HG03039 (cell line): ENCODE measurements at regions not wholly inside any gene's neighbourhood (a gene's known extent, or its start where the extent isn't known, plus 50 kb on each side); places are given as distances from the start of the nearest gene placed in this dataset.
"Not testable (repeated sequence)": the region's sequence is repeated elsewhere in the genome, so short reads cannot be mapped to it uniquely, and the experiment has no call there.

Experiments
- ATAC-seq: cut with Tn5 transposase; IDR thresholded peaks from one replicate; pipeline ENCODE4 v1.9.1; 2021; ENCODE audit warnings: mild to moderate bottlenecking, moderate library complexity; ENCODE audit not compliant: unreplicated experiment

GRCh38 chr2:12017499-12018157 lies 271.2 kb downstream of the LPIN1 start:
- ATAC-seq: no peak

DNA sequence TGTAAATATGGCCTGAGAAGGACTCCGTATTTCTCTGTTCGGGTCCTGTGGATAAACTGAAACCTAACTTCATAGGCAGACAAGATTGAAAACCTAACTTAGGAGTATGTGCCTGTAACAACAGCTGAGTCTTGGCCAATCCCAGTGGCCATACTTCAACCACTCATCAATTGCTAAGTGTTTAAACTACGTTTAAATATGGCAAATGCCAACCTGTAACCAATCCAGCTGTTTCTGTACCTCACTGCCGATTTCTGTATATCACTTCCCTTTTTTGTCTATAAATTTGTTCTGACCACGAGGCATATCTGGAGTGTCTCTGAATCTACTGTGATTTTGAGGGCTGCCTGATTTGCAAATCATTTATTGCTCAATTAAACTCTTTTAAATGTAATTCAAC lies 272.3 kb downstream of the LPIN1 start:
- ATAC-seq: not testable (repeated sequence)

DNA sequence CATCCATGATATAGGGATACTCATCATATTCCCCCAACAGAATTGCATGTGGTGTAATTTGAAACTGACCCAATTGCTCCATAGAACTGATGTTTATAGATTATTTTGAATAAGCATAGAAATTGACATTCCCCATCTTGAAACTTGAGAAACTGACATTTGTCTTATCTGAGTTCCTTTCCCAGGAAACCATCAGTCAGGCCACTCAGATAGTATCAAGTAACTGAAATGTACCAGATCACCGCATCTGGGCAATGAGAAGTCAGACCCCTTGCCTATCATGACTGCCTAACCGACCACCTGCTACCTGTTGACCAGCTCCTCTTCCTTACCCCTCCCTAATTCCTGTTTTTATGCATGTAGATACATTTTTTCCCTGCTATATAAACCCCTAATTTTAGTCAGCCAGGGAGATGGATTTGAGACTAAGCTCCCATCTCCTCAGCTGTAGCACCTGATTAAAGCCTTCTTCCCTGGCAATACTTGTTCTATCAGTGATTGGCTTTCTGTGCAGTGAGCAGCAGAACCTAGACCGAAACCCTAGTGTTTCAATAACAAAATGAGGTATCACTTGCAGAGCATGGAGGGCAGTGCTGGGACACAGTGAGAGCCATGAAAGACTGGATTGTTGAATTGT lies 274.5 kb downstream of the LPIN1 start:
- ATAC-seq: no peak

GRCh38 chr2:12024197-12024907 lies 277.9 kb downstream of the LPIN1 start:
- not testable (repeated sequence) for ATAC-seq

GRCh38 chr2:12027136-12027535 lies 280.7 kb downstream of the LPIN1 start:
- ATAC-seq: no peak

DNA sequence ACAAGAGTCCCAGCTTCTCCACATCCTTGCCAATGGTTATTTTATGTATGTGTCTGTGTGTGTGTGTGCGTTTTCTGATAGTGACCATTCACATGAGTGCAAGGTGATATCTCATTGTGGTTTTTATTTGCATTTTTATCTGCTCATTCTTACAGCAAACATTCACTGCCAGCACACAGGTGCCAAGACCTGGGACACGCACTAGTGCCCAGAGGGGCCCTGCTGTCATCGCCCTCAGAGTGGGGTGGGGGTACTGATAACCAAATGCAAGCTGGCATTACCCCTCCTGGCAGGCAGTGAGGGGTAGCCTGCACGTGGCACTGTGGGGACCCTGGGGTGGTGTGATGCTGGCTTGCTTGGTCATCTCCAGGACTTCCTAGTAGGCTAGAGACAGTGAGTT lies 285.4 kb downstream of the LPIN1 start:
- ATAC-seq: no peak

DNA sequence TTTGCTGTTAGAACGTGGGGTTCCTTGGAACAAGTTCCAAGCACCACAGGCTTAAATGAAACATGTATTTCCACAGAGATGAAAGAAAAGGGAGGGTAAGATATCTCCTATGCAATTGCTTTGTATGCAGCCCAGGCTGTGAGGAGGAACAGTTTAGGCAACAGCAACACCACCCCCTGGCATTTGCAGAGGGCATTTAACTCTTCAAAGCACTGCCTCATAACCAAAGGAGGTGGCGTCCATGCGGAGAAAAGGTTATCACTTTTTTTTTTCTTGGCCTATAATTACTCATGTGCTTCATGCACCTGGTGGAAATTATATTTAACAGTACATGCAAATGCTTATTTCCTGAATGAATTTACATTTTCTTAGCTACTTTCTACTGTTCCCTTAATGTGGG lies 286.0 kb downstream of the LPIN1 start:
- ATAC-seq: peak; percentile 68

- no peak for ATAC-seq
These were observed 286.5 kb downstream of the LPIN1 start for GRCh38 chr2:12032975-12033374.

GRCh38 chr2:12033494-12033893 lies 287.1 kb downstream of the LPIN1 start:
- ATAC-seq: no peak

DNA sequence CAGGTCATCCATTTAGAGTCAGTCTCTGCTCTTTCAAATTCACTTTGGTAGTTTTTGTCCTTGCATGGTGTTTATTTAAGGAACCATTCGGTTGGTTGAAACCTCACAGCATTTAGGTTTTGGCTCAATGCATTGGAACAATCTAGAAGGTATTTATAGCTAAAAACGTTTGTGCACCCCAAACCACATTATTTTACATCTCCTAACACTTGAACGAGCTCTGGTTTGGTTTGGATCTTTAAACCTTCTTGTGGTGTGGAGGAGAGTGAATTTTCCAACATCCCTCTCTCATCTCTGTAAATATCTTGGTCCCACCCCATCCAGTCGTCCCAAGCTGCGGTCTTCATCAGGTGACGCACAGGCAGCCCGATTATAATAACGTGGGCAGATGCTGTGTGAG lies 287.9 kb downstream of the LPIN1 start:
- ATAC-seq: no peak

GRCh38 chr2:12035029-12035720 lies 288.7 kb downstream of the LPIN1 start:
- ATAC-seq: no peak

- ATAC-seq: no peak
These were observed 289.7 kb downstream of the LPIN1 start for GRCh38 chr2:12035956-12036639.

DNA sequence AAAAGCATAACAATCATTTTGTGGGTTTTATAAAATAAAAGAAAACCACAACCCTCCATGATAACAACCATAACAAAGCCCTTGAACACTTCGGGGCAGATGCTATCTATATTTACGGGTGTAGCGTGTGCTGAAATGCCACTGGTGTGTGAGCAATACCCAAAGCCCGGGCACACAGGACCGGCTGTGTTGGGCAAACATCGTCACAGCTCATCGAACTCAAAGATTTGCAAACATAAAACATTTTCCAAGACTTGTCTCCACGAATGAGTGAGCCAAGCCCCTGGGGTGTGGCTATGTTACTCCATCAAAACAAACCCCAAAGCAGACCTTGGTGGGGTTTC lies 290.2 kb downstream of the LPIN1 start:
- no peak for ATAC-seq

- no peak for ATAC-seq
These were observed 290.9 kb downstream of the LPIN1 start for GRCh38 chr2:12037301-12037700.

GRCh38 chr2:12041236-12041635 lies 294.8 kb downstream of the LPIN1 start:
- ATAC-seq: no peak

GRCh38 chr2:12043131-12043530 lies 296.7 kb downstream of the LPIN1 start:
- no peak for ATAC-seq

DNA sequence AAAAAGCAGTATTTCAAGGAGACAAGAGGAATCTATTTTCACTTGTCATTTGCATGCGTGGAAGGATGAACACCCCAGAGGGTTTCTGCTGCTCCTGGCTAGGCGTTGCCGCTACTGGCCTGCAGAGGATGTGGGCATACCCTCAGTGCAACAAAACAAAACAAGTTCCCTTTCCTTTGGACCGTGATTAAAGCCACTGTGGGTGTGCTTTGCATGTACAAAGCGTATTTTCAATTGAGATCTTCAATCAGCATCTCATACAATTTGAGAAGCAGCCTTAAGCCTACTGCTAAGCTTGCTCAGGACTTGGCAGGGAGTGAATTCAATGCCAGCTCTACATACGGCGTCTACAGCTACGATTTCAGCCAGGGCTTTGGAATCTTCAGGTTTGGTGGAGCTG lies 298.4 kb downstream of the LPIN1 start:
- peak; percentile 47 for ATAC-seq

DNA sequence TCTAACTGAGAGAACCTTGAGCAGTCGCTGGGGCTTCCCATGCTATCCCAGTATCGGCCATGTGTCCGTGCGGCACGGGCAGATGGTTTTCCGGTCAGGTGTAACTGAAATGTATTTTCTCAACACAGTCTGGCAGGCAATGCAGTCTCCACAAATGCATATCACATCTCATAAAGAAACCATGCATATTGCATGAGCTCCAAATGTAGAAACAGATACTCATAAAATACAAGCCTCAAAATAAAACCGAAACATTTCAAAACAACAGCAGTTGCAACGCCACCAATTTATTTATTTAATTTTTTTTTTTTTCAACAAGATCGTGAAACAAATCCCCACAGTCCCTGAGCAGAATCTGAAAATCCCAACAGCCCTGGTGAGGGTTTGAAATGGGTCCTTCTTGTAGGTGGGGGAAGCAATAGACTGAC lies 299.4 kb downstream of the LPIN1 start:
- peak; percentile 60 for ATAC-seq

DNA sequence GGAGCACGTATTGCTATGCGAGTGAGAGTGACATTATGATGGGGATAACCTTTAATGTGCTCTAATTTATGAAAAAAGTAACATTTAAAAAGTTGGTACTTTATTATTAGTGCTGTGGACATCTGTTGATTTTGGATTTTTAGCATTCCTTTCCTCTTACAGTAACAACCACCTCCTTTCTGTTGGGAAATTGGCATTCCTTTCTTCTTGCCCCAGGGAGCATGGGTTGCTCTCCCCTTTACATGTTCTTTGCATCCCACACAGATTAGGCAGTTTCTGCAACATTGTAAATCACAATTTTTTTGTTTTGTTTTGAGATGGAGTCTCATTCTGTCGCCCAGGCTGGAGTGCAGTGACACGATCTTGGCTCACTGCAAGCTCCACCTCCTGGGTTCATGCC lies 300.2 kb downstream of the LPIN1 start:
- no peak for ATAC-seq

DNA sequence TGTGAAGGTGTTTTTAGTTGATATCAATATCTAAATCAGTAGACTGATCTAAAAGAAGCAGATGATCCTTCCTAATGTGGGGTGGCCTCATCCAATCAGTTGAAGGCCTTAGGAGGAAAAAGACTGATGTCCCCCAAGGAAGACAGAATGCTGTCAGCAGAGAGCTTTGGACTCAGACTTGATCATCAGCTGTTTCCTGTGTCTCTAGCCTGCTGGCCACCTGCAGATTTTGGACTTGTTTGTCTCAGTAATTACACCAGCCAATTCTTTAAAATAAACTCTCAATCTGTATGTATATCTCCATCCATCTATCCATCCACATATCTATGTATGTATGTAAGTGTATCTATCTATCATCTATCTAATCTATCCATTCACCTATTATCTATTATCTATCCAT lies 301.3 kb downstream of the LPIN1 start:
- ATAC-seq: no peak

- ATAC-seq: no peak
These were observed 302.1 kb downstream of the LPIN1 start for GRCh38 chr2:12048550-12048949.
